ENCODE measurements at regions not wholly inside any gene's neighbourhood (a gene's known extent, or its start where the extent isn't known, plus 50 kb on each side); places are given as distances from the start of the nearest gene placed in this dataset.

- Mint-ChIP-seq H3K27me3 (peaks cover 30% of the 10 kb centered on the region), H3K27ac (no peak overlapping the region), H3K4me1 (peaks cover 10% of the 10 kb centered on the region), H3K4me3 (no peak overlapping the region), H3K36me3 (no peaks in the 10 kb centered on the region), H3K9me3 (no peaks in the 10 kb centered on the region)
Observed at GRCh38 chr7:32301427-32301826, 188.8 kb downstream of the LSM5 start.

GRCh38 chr7:32299133-32299702 is 191.0 kb downstream of the LSM5 start:
- Mint-ChIP-seq H3K9me3 (no peaks in the 10 kb centered on the region), H3K4me3 (peak overlapping the region; percentile 19), H3K27ac (no peak overlapping the region), H3K4me1 (peaks cover 10% of the 10 kb centered on the region), H3K27me3 (peaks cover 31% of the 10 kb centered on the region), H3K36me3 (no peaks in the 10 kb centered on the region)

GRCh38 chr7:32298408-32299132 is 191.6 kb downstream of the LSM5 start:
- Mint-ChIP-seq H3K27ac (no peak overlapping the region), H3K4me3 (no peak overlapping the region), H3K4me1 (peaks cover 10% of the 10 kb centered on the region), H3K36me3 (no peaks in the 10 kb centered on the region), H3K27me3 (peaks cover 31% of the 10 kb centered on the region), H3K9me3 (no peaks in the 10 kb centered on the region)

GRCh38 chr7:32293833-32294232 is 196.3 kb downstream of the LSM5 start:
- H3K4me1 Mint-ChIP-seq = peaks cover 3% of the 10 kb centered on the region
- no peaks in the 10 kb centered on the region for H3K36me3 Mint-ChIP-seq
- peaks cover 15% of the 10 kb centered on the region for H3K27me3 Mint-ChIP-seq
- H3K9me3 Mint-ChIP-seq = no peaks in the 10 kb centered on the region
- no peak overlapping the region for H3K27ac Mint-ChIP-seq
- no peak overlapping the region for H3K4me3 Mint-ChIP-seq

GRCh38 chr7:32289651-32290414 is 200.3 kb downstream of the LSM5 start:
- Mint-ChIP-seq H3K4me1 (no peaks in the 10 kb centered on the region), H3K9me3 (no peaks in the 10 kb centered on the region), H3K27me3 (no peaks in the 10 kb centered on the region), H3K4me3 (no peak overlapping the region), H3K27ac (no peak overlapping the region), H3K36me3 (no peaks in the 10 kb centered on the region)

- Mint-ChIP-seq H3K9me3 (no peaks in the 10 kb centered on the region), H3K27me3 (no peaks in the 10 kb centered on the region), H3K27ac (no peak overlapping the region), H3K4me1 (no peaks in the 10 kb centered on the region), H3K36me3 (no peaks in the 10 kb centered on the region), H3K4me3 (no peak overlapping the region)
Observed at GRCh38 chr7:32285698-32286097, 204.5 kb downstream of the LSM5 start.

- Mint-ChIP-seq H3K27me3 (peaks cover 1% of the 10 kb centered on the region), H3K9me3 (no peaks in the 10 kb centered on the region), H3K4me1 (no peaks in the 10 kb centered on the region), H3K27ac (no peak overlapping the region), H3K4me3 (no peak overlapping the region), H3K36me3 (no peaks in the 10 kb centered on the region)
Observed at GRCh38 chr7:32283546-32283945, 206.6 kb downstream of the LSM5 start.

GRCh38 chr7:32279500-32279899 is 209.3 kb upstream of the PDE1C start:
- H3K27me3 Mint-ChIP-seq = peaks cover 4% of the 10 kb centered on the region
- no peaks in the 10 kb centered on the region for H3K36me3 Mint-ChIP-seq
- H3K27ac Mint-ChIP-seq = no peak overlapping the region
- H3K9me3 Mint-ChIP-seq = no peaks in the 10 kb centered on the region
- H3K4me1 Mint-ChIP-seq = no peaks in the 10 kb centered on the region
- H3K4me3 Mint-ChIP-seq = no peak overlapping the region

GRCh38 chr7:32275216-32276009 is 205.2 kb upstream of the PDE1C start:
- no peak overlapping the region for H3K4me3 Mint-ChIP-seq
- H3K4me1 Mint-ChIP-seq = no peaks in the 10 kb centered on the region
- H3K9me3 Mint-ChIP-seq = no peaks in the 10 kb centered on the region
- H3K27ac Mint-ChIP-seq = no peak overlapping the region
- H3K27me3 Mint-ChIP-seq = peaks cover 4% of the 10 kb centered on the region
- H3K36me3 Mint-ChIP-seq = no peaks in the 10 kb centered on the region

GRCh38 chr7:32273297-32273696 is 203.1 kb upstream of the PDE1C start:
- Mint-ChIP-seq H3K27ac (no peak overlapping the region), H3K9me3 (no peaks in the 10 kb centered on the region), H3K4me1 (no peaks in the 10 kb centered on the region), H3K36me3 (no peaks in the 10 kb centered on the region), H3K27me3 (peaks cover 3% of the 10 kb centered on the region), H3K4me3 (no peak overlapping the region)

- Mint-ChIP-seq H3K4me3 (no peak overlapping the region), H3K4me1 (no peaks in the 10 kb centered on the region), H3K36me3 (no peaks in the 10 kb centered on the region), H3K27me3 (peaks cover 2% of the 10 kb centered on the region), H3K9me3 (no peaks in the 10 kb centered on the region), H3K27ac (no peak overlapping the region)
Observed at GRCh38 chr7:32266932-32267475, 196.8 kb upstream of the PDE1C start.

GRCh38 chr7:32264702-32265284 is 194.6 kb upstream of the PDE1C start:
- H3K4me3 Mint-ChIP-seq = no peak overlapping the region

GRCh38 chr7:32263611-32264010 is 193.4 kb upstream of the PDE1C start:
- no peak overlapping the region for H3K4me3 Mint-ChIP-seq
- no peaks in the 10 kb centered on the region for H3K4me1 Mint-ChIP-seq
- no peaks in the 10 kb centered on the region for H3K36me3 Mint-ChIP-seq
- H3K27ac Mint-ChIP-seq = no peak overlapping the region
- peaks cover 2% of the 10 kb centered on the region for H3K27me3 Mint-ChIP-seq
- no peaks in the 10 kb centered on the region for H3K9me3 Mint-ChIP-seq

More at GRCh38 chr7:32264702-32265284, 194.6 kb upstream of the PDE1C start:
- Mint-ChIP-seq H3K4me1 (no peaks in the 10 kb centered on the region), H3K27me3 (peaks cover 2% of the 10 kb centered on the region), H3K27ac (no peak overlapping the region), H3K9me3 (no peaks in the 10 kb centered on the region), H3K36me3 (no peaks in the 10 kb centered on the region)

GRCh38 chr7:32262315-32262714 is 192.1 kb upstream of the PDE1C start:
- Mint-ChIP-seq H3K4me1 (no peaks in the 10 kb centered on the region), H3K36me3 (no peaks in the 10 kb centered on the region), H3K27me3 (peaks cover 2% of the 10 kb centered on the region), H3K9me3 (no peaks in the 10 kb centered on the region), H3K27ac (no peak overlapping the region), H3K4me3 (no peak overlapping the region)
